Thoracic aorta (tissue), 2 donors: ENCODE measurements at regions not wholly inside any gene's neighbourhood (a gene's known extent, or its start where the extent isn't known, plus 50 kb on each side); places are given as distances from the start of the nearest gene placed in this dataset.

Source experiments
- ATAC-seq: fragments of 150-250 bp; one replicate; pipeline ENCODE4 v1.8.0; 2017; ENCODE audit warnings: low read depth; ENCODE audit not compliant: insufficient number of reproducible peaks, low FRiP score
- DNase-seq: peaks from one replicate; pipeline ENCODE4 v3.0.0-alpha.2; 2020; ENCODE audit warnings: low spot score
- H3K27ac ChIP-seq, 2 donors: fragments of 200-600 bp; sonication (generic); 1 replicate in 1 of 2; 2 replicates in 1 of 2; pipeline ENCODE4 v1.5.1; 2016; ENCODE audit warnings: mild to moderate bottlenecking in 2 of 2, moderate library complexity in 2 of 2
- H3K27me3 ChIP-seq: fragments of 200-600 bp; sonication (generic); replicated peaks from 2 replicates; pipeline ENCODE4 v1.6.0; 2016; ENCODE audit warnings: mild to moderate bottlenecking; ENCODE audit not compliant: insufficient read depth
- H3K36me3 ChIP-seq: fragments of 200-600 bp; sonication (generic); one replicate; pipeline ENCODE4 v1.5.1; 2016
- H3K4me1 ChIP-seq, 2 donors: fragments of 200-600 bp; sonication (generic); 1 replicate in 1 of 2; 2 replicates in 1 of 2; pipeline versions ENCODE4 v1.5.1 to v1.6.0; 2016; ENCODE audit warnings: low read depth in 2 of 2, mild to moderate bottlenecking in 1 of 2; ENCODE audit not compliant: control insufficient read depth in 1 of 2
- H3K4me3 ChIP-seq: fragments of 200-600 bp; sonication (generic); 2 replicates; pipeline ENCODE4 v1.5.1; 2016; ENCODE audit warnings: mild to moderate bottlenecking
- H3K9me3 ChIP-seq: fragments of 200-600 bp; sonication (generic); 2 replicates; pipeline ENCODE4 v1.5.1; 2016
- TF ChIP-seq, protein P1 (sequence below): fragments of 200-600 bp; sonication (generic); IDR thresholded peaks from one replicate; pipeline ENCODE4 v1.5.1; 2019; ENCODE audit warnings: antibody characterized with exemption

DNA sequence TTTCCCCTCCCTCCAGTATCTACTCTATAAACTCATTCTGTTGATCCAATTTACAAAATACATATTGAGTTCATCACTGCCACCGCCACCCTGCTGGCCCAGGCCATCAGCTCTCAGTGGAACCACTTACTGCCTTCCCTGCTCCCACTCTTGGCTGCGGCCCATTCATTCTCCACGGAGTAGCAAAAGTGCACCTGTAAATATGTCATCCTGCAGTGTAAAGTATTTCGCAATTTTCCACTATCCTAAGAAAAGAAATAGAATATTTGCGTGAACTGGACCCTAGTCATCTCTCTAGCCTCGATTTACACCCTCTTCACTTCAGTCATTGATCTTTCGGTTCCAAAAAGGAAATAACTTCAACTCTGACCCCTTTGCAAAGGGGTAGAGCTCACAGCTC, 258.3 kb upstream of the TFAP2D start:
- ATAC-seq: no peak
- H3K27me3 ChIP-seq: no peaks in the 10 kb centered on the region
- TF ChIP-seq, protein P1, sequence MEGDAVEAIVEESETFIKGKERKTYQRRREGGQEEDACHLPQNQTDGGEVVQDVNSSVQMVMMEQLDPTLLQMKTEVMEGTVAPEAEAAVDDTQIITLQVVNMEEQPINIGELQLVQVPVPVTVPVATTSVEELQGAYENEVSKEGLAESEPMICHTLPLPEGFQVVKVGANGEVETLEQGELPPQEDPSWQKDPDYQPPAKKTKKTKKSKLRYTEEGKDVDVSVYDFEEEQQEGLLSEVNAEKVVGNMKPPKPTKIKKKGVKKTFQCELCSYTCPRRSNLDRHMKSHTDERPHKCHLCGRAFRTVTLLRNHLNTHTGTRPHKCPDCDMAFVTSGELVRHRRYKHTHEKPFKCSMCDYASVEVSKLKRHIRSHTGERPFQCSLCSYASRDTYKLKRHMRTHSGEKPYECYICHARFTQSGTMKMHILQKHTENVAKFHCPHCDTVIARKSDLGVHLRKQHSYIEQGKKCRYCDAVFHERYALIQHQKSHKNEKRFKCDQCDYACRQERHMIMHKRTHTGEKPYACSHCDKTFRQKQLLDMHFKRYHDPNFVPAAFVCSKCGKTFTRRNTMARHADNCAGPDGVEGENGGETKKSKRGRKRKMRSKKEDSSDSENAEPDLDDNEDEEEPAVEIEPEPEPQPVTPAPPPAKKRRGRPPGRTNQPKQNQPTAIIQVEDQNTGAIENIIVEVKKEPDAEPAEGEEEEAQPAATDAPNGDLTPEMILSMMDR: no peak
- H3K27ac ChIP-seq: no peak overlapping the region
- no peak overlapping the region for H3K4me3 ChIP-seq
- no peaks in the 10 kb centered on the region for H3K4me1 ChIP-seq
- no peaks in the 10 kb centered on the region for H3K9me3 ChIP-seq
- no peak for DNase-seq
- H3K36me3 ChIP-seq: no peaks in the 10 kb centered on the region

DNA sequence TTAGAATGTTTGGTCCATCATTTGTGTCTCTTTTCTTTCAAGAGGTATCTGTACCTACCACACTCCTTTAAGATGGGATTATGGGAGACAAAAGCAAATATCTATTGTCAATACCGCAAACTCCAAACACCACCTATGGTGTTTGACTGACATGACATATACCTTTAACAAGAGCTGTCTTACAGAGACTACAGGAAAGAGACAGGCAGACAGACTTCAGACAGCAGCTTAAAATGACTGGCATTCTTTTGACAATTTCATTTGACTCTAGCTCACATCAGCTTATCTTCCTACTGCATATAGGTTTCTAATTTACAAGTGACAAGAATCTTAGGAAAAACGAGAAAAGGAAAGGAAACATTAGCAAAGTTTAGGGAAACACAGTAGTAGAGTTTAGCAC, 256.0 kb upstream of the TFAP2D start:
- no peak overlapping the region for H3K4me3 ChIP-seq
- ATAC-seq: no peak
- H3K27me3 ChIP-seq: no peaks in the 10 kb centered on the region
- DNase-seq: no peak
- H3K9me3 ChIP-seq: no peaks in the 10 kb centered on the region
- H3K4me1 ChIP-seq: no peaks in the 10 kb centered on the region
- TF ChIP-seq, protein P1: no peak
- no peak overlapping the region for H3K27ac ChIP-seq
- H3K36me3 ChIP-seq: no peaks in the 10 kb centered on the region

DNA sequence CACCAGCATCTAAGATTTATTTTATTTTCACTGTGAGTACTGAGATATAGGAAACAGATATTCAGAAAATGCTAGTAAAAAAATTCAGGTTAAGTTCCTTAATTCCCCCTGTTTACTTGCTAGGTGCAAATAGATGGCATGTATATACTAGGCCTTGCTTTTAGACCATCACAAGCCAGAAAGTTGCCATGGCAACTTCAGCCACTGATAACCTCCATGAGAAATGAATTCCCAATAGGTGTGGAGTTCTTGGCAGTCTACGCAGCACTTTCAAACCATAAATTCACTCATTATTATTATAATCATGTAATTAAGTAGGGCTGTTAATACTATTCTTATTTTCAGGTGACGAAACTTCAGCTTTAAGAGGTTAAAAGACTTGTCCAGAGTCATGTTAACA, 251.6 kb upstream of the TFAP2D start:
- H3K27ac ChIP-seq: no peak overlapping the region
- H3K27me3 ChIP-seq: no peaks in the 10 kb centered on the region
- H3K36me3 ChIP-seq: no peaks in the 10 kb centered on the region
- no peak for DNase-seq
- ATAC-seq: no peak
- no peaks in the 10 kb centered on the region for H3K9me3 ChIP-seq
- TF ChIP-seq, protein P1: no peak
- no peaks in the 10 kb centered on the region for H3K4me1 ChIP-seq
- no peak overlapping the region for H3K4me3 ChIP-seq

DNA sequence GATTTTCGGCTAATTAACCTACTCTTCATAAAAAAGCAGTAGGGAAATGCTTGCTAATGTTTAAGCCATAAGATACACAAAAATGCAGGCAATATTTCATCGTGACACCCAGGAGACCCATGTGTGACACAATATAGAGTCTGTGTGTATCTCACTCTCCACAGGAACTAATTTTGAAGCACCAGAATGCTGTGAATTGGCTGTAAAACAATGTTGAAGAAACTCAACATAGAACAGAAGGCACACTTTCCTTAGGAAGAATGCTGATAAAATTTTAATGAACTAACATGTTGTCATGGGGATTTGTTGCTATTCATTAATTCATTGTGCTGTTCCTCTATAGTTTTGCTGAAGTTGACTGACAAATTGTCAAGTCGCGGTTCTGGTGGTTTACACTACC, 249.4 kb upstream of the TFAP2D start:
- Histone ChIP-seq H3K27me3 (no peaks in the 10 kb centered on the region), H3K36me3 (no peaks in the 10 kb centered on the region), H3K4me3 (no peak overlapping the region), H3K4me1 (no peaks in the 10 kb centered on the region), H3K27ac (no peak overlapping the region), H3K9me3 (no peaks in the 10 kb centered on the region)
- ATAC-seq (no peak), DNase-seq (no peak)
- TF ChIP-seq, protein P1: no peak

DNA sequence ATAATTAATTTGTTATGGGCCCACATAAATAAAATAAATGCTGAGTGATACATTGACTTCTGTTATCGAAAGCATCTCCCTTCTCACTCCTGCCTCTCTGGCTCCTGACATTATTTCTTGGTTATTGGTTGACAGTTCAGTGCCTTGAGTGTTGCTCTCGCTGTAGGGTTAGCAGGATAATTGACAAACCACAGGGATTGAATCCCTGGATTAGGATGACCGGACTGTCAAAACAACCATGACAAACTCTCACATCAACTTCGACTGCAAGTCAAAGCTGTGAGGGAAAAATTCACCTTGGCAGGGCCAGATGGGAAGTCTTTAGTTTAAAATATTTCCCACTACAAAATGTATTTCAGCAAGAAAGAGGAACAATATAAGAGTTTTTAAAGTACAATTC, 245.4 kb upstream of the TFAP2D start:
- no peak for DNase-seq
- no peak overlapping the region for H3K4me3 ChIP-seq

More for the DNA sequence above, 245.4 kb upstream of the TFAP2D start:
- no peak overlapping the region for H3K27ac ChIP-seq
- H3K27me3 ChIP-seq: no peaks in the 10 kb centered on the region
- no peaks in the 10 kb centered on the region for H3K9me3 ChIP-seq
- H3K36me3 ChIP-seq: no peaks in the 10 kb centered on the region
- TF ChIP-seq, protein P1: no peak
- H3K4me1 ChIP-seq: no peaks in the 10 kb centered on the region
- ATAC-seq: no peak
